SK-N-SH (cell line): ENCODE measurements at regions not wholly inside any gene's neighbourhood (a gene's known extent, or its start where the extent isn't known, plus 50 kb on each side); places are given as distances from the start of the nearest gene placed in this dataset.

Source experiments
- CTCF ChIA-PET: fragments of 300-600, 350-600 bp; formaldehyde crosslinking; extraction: SDS; loops from one replicate; lab custom pipeline; 2021; lab: Yijun Ruan, JAX
- POLR2A ChIA-PET: fragments of 350-600 bp; sonication (Branson Sonifier 250); formaldehyde crosslinking; extraction: SDS; loops from one replicate; lab custom pipeline; 2020; ENCODE audit warnings: antibody characterized with exemption, inconsistent platforms; lab: Yijun Ruan, JAX
- DNase-seq: peaks from one replicate; pipeline ENCODE4 v3.0.0; 2012
- H2AFZ ChIP-seq: fragments of 200-600 bp; sonication (generic); 2 replicates; pipeline ENCODE4 v1.8.1; 2016; ENCODE audit warnings: antibody characterized with exemption, mild to moderate bottlenecking, low read depth
- H3F3A ChIP-seq: fragments of 200-600 bp; sonication (generic); replicated peaks from 2 replicates; pipeline ENCODE3; 2016; ENCODE audit warnings: antibody characterized with exemption, mild to moderate bottlenecking; ENCODE audit not compliant: insufficient read depth
- H3K27ac ChIP-seq, 2 experiments: fragments of 200-500 bp in 1 of 2; fragments of 200-600 bp in 1 of 2; sonication (Bioruptor generic) in 1 of 2; sonication (generic), shearing (Covaris generic) in 1 of 2; 2 replicates each; pipeline versions ENCODE4 v1.5.1 to v1.6.1; 2014 to 2016; ENCODE audit warnings: low read depth in 2 of 2, inconsistent platforms in 1 of 2, low read length in 1 of 2, mild to moderate bottlenecking in 1 of 2, mixed read lengths in 1 of 2
- H3K27me3 ChIP-seq: fragments of 200-600 bp; sonication (generic), shearing (Covaris generic); 2 replicates; pipeline ENCODE4 v1.6.1; 2016; ENCODE audit warnings: mixed run types; ENCODE audit not compliant: insufficient read depth
- H3K36me3 ChIP-seq, 2 experiments: fragments of 200-500 bp in 1 of 2; fragments of 200-600 bp in 1 of 2; sonication (Bioruptor generic) in 1 of 2; sonication (generic) in 1 of 2; replicated peaks in 1 of 2; 2 replicates each; pipeline versions ENCODE3 to v1.5.1; 2014 to 2016; ENCODE audit warnings: low read length in 1 of 2, mild to moderate bottlenecking in 1 of 2; ENCODE audit not compliant: insufficient read depth in 2 of 2, control insufficient read depth in 1 of 2
- H3K4me1 ChIP-seq, 2 experiments: fragments of 200-500 bp in 1 of 2; fragments of 200-600 bp in 1 of 2; sonication (Bioruptor generic) in 1 of 2; sonication (generic), shearing (Covaris generic) in 1 of 2; 2 replicates each; pipeline versions ENCODE4 v1.5.1 to v1.6.1; 2014 to 2016; ENCODE audit warnings: low read depth in 1 of 2, low read length in 1 of 2, mixed run types in 1 of 2; ENCODE audit not compliant: insufficient read depth in 2 of 2, control insufficient read depth in 1 of 2
- H3K4me2 ChIP-seq: fragments of 200-600 bp; sonication (generic), shearing (Covaris generic); 2 replicates; pipeline ENCODE4 v1.6.1; 2017; ENCODE audit warnings: mixed run types
- H3K4me3 ChIP-seq, 2 experiments: fragments of 200-500 bp in 1 of 2; fragments of 200-600 bp in 1 of 2; sonication (Bioruptor generic) in 1 of 2; sonication (generic), shearing (Covaris generic) in 1 of 2; 2 replicates each; pipeline versions ENCODE4 v1.5.1 to v1.8.1; 2014 to 2016; ENCODE audit warnings: low read depth in 2 of 2, inconsistent platforms in 1 of 2, low read length in 1 of 2, mild to moderate bottlenecking in 1 of 2, mixed read lengths in 1 of 2, moderate library complexity in 1 of 2
- H3K79me2 ChIP-seq: fragments of 200-600 bp; sonication (generic); 2 replicates; pipeline ENCODE4 v1.8.1; 2017; ENCODE audit warnings: mild to moderate bottlenecking; ENCODE audit not compliant: insufficient read depth
- H3K9ac ChIP-seq: fragments of 200-600 bp; sonication (generic); 2 replicates; pipeline ENCODE4 v1.6.1; 2017; ENCODE audit warnings: mixed run types
- H3K9me2 ChIP-seq: fragments of 200-600 bp; sonication (generic); 2 replicates; pipeline ENCODE4 v1.6.1; 2017; ENCODE audit warnings: mixed run types
- H3K9me3 ChIP-seq: fragments of 200-600 bp; sonication (generic); 2 replicates; pipeline ENCODE4 v1.6.1; 2017; ENCODE audit warnings: mixed run types, mild to moderate bottlenecking, moderate library complexity
- H4K20me1 ChIP-seq: fragments of 200-600 bp; sonication (generic); 2 replicates; pipeline ENCODE4 v1.6.1; 2017; ENCODE audit warnings: mild to moderate bottlenecking, mixed run types; ENCODE audit not compliant: insufficient read depth
- CHD2 ChIP-seq: fragments of 150-350 bp; IDR thresholded peaks from 2 replicates; pipeline ENCODE4 v1.6.1; 2018; ENCODE audit warnings: low read length; ENCODE audit not compliant: partially characterized antibody
- ELF1 ChIP-seq: IDR thresholded peaks from 2 replicates; pipeline ENCODE4 v1.4.0; 2012
- EP300 ChIP-seq, 2 experiments: IDR thresholded peaks; 2 replicates each; pipeline versions ENCODE4 v1.4.0 to v1.6.1; 2012; ENCODE audit warnings: borderline replicate concordance in 1 of 2, low read depth in 1 of 2, low read length in 1 of 2
- EZH2phosphoT487 ChIP-seq: fragments of 200-600 bp; sonication (generic); IDR thresholded peaks from 2 replicates; pipeline ENCODE4 v1.6.1; 2017; ENCODE audit warnings: low read depth, mixed run types, mild to moderate bottlenecking, antibody characterized with exemption, moderate library complexity, borderline replicate concordance
- FOSL2 ChIP-seq: IDR thresholded peaks from 2 replicates; pipeline ENCODE4 v1.4.0; 2012; ENCODE audit warnings: low read depth, mild to moderate bottlenecking, moderate library complexity, borderline replicate concordance
- FOXJ3 ChIP-seq: sonication (generic); formaldehyde crosslinking; IDR thresholded peaks from 2 replicates; pipeline ENCODE4 v1.5.1; 2020; ENCODE audit warnings: mild to moderate bottlenecking, missing genetic modification reagents
- FOXM1 ChIP-seq: IDR thresholded peaks from 2 replicates; pipeline ENCODE4 v1.4.0; 2012; ENCODE audit warnings: low read depth, mild to moderate bottlenecking
- GABPA ChIP-seq: IDR thresholded peaks from 2 replicates; pipeline ENCODE4 v1.4.0; 2012; ENCODE audit warnings: low read depth, mild to moderate bottlenecking
- GATA2 ChIP-seq: sonication (generic); formaldehyde crosslinking; IDR thresholded peaks from 2 replicates; pipeline ENCODE4 v1.5.0; 2020; ENCODE audit warnings: mild to moderate bottlenecking, missing genetic modification reagents
- MXI1 ChIP-seq: IDR thresholded peaks from 2 replicates; pipeline ENCODE4 v1.6.1; 2012; ENCODE audit warnings: mild to moderate bottlenecking, low read depth, low read length, improper control_type of control experiment
- NRF1 ChIP-seq: IDR thresholded peaks from 2 replicates; pipeline ENCODE4 v1.6.1; 2012; ENCODE audit warnings: low read depth, mild to moderate bottlenecking, low read length
- POLR2AphosphoS5 ChIP-seq: IDR thresholded peaks from 2 replicates; pipeline ENCODE4 v1.6.1; 2012; ENCODE audit warnings: low read depth, low read length
- RAD21 ChIP-seq: IDR thresholded peaks from 2 replicates; pipeline ENCODE4 v1.6.1; 2012; ENCODE audit warnings: mild to moderate bottlenecking, low read length
- RCOR1 ChIP-seq: fragments of 150-350 bp; IDR thresholded peaks from 2 replicates; pipeline ENCODE4 v1.6.1; 2017; ENCODE audit warnings: antibody characterized with exemption, low read length
- RXRA ChIP-seq: IDR thresholded peaks from 2 replicates; pipeline ENCODE4 v1.4.0; 2012; ENCODE audit warnings: low read depth, mild to moderate bottlenecking, borderline replicate concordance
- SIN3A ChIP-seq: IDR thresholded peaks from 2 replicates; pipeline ENCODE4 v1.6.1; 2012; ENCODE audit warnings: low read depth, mild to moderate bottlenecking, low read length, moderate library complexity, borderline replicate concordance
- TAF1 ChIP-seq: IDR thresholded peaks from 2 replicates; pipeline ENCODE4 v1.6.1; 2012; ENCODE audit warnings: low read depth, mild to moderate bottlenecking, low read length, moderate library complexity, borderline replicate concordance
- TCF12 ChIP-seq: IDR thresholded peaks from 2 replicates; pipeline ENCODE4 v1.4.0; 2012
- TEAD4 ChIP-seq: IDR thresholded peaks from 2 replicates; pipeline ENCODE4 v1.4.0; 2012; ENCODE audit warnings: mild to moderate bottlenecking, borderline replicate concordance; ENCODE audit not compliant: insufficient read depth
- YY1 ChIP-seq: IDR thresholded peaks from 2 replicates; pipeline ENCODE4 v1.4.0; 2012; ENCODE audit warnings: low read depth, mild to moderate bottlenecking
- WGBS: methylation state at CpG from one replicate; pipeline ENCODE4 v1.1.6; 2017; ENCODE audit warnings: low lambda C conversion rate; 5-methylcytosine and 5-hydroxymethylcytosine counted together
- TF ChIP-seq, protein P1 (sequence below): IDR thresholded peaks from 2 replicates; pipeline ENCODE4; 2012
- TF ChIP-seq, protein P2 (sequence below): fragments of 200-600 bp; sonication (generic); IDR thresholded peaks from 2 replicates; pipeline ENCODE4 v1.6.1; 2017; ENCODE audit warnings: antibody characterized with exemption, mild to moderate bottlenecking, moderate library complexity
- TF ChIP-seq, protein P3 (sequence below): IDR thresholded peaks from 2 replicates; pipeline ENCODE4 v1.4.0; 2012; ENCODE audit warnings: low read depth, borderline replicate concordance
- TF ChIP-seq, protein P4 (sequence below): IDR thresholded peaks from 2 replicates; pipeline ENCODE4 v1.4.0; 2012; ENCODE audit warnings: low read depth
- TF ChIP-seq, protein P5 (sequence below): IDR thresholded peaks from 2 replicates; pipeline ENCODE4 v1.4.0; 2012; ENCODE audit warnings: low read depth, borderline replicate concordance
- TF ChIP-seq, protein P6 (sequence below): fragments of 150-350 bp; IDR thresholded peaks from 2 replicates; pipeline ENCODE4 v1.6.1; 2016; ENCODE audit warnings: mild to moderate bottlenecking, low read depth, low read length

DNA sequence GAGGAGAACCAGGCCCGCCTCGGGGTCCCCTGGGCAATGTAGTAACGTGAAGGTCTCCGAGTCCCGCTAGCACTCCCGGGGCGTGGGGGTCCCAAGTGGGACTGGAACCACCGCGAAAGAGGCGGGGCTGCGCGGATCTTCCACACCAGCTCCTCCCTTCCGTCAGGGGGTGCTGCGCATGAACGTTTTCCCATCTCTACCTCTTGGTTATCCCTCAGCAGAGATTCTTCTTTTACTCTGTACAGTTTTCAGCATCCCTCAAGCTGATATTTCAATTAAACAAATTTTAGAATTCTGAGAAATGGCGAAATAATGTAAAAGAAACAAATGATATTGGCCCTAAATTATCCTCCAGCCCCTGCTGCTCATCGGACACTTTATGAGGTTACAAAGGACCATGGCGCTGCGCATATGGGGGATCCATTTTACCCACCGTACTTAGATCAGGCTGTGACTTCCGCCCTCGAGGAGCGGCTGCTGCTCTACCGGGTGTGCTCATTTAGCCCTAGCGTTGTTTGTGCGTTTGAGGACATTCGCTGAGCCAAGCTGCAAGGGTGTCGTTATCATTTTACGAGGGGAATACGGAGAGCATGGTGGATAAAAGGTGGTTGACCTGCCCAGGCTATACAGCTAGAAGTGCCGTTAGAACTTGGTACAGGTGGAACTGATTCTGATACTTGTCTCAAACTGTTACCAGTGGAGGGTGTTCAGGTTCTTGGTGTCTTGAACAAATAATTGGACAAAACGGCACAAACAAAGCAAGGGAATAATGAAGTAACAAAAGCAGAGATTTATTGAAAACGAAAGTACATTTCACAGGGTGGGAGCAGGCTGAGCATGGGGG is 75.2 kb upstream of the CHD6 start:
- CTCF ChIA-PET: interaction anchor here (0.8 to 1.8 kb wide), 16 partner anchors 12 to 1738 kb away, joined by 3 to 9 read pairs (median 4); no protein-coding TSS in a partner anchor
- DNase-seq: peak; percentile 77
- H3K27ac ChIP-seq: peak overlapping the region; percentile 20 to 95; a peak in 3 of 4 replicates
- no peak for TF ChIP-seq EP300 (IDR thresholded peaks at IDR 0.05; ENCODE audit: borderline replicate concordance in 1 of 2, low read depth in 1 of 2, low read length in 1 of 2)
- peak; percentile 99 for TF ChIP-seq YY1
- no peak for TF ChIP-seq RAD21
- peak; percentile 73 for TF ChIP-seq TAF1
- TF ChIP-seq GABPA: peak; percentile 95
- TF ChIP-seq, protein P1, sequence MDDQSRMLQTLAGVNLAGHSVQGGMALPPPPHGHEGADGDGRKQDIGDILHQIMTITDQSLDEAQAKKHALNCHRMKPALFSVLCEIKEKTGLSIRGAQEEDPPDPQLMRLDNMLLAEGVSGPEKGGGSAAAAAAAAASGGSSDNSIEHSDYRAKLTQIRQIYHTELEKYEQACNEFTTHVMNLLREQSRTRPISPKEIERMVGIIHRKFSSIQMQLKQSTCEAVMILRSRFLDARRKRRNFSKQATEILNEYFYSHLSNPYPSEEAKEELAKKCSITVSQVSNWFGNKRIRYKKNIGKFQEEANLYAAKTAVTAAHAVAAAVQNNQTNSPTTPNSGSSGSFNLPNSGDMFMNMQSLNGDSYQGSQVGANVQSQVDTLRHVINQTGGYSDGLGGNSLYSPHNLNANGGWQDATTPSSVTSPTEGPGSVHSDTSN: no peak
- TF ChIP-seq POLR2AphosphoS5: peak; percentile 86
- no peak for TF ChIP-seq RXRA
- TF ChIP-seq RCOR1: peak; percentile 59; the same call in 1 of the 2 replicates
- TF ChIP-seq, protein P2, sequence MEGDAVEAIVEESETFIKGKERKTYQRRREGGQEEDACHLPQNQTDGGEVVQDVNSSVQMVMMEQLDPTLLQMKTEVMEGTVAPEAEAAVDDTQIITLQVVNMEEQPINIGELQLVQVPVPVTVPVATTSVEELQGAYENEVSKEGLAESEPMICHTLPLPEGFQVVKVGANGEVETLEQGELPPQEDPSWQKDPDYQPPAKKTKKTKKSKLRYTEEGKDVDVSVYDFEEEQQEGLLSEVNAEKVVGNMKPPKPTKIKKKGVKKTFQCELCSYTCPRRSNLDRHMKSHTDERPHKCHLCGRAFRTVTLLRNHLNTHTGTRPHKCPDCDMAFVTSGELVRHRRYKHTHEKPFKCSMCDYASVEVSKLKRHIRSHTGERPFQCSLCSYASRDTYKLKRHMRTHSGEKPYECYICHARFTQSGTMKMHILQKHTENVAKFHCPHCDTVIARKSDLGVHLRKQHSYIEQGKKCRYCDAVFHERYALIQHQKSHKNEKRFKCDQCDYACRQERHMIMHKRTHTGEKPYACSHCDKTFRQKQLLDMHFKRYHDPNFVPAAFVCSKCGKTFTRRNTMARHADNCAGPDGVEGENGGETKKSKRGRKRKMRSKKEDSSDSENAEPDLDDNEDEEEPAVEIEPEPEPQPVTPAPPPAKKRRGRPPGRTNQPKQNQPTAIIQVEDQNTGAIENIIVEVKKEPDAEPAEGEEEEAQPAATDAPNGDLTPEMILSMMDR: peak; percentile 76
- TF ChIP-seq EZH2phosphoT487: no peak
- TF ChIP-seq, protein P3, sequence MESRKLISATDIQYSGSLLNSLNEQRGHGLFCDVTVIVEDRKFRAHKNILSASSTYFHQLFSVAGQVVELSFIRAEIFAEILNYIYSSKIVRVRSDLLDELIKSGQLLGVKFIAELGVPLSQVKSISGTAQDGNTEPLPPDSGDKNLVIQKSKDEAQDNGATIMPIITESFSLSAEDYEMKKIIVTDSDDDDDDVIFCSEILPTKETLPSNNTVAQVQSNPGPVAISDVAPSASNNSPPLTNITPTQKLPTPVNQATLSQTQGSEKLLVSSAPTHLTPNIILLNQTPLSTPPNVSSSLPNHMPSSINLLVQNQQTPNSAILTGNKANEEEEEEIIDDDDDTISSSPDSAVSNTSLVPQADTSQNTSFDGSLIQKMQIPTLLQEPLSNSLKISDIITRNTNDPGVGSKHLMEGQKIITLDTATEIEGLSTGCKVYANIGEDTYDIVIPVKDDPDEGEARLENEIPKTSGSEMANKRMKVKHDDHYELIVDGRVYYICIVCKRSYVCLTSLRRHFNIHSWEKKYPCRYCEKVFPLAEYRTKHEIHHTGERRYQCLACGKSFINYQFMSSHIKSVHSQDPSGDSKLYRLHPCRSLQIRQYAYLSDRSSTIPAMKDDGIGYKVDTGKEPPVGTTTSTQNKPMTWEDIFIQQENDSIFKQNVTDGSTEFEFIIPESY: no peak
- TF ChIP-seq, protein P4, sequence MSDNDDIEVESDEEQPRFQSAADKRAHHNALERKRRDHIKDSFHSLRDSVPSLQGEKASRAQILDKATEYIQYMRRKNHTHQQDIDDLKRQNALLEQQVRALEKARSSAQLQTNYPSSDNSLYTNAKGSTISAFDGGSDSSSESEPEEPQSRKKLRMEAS: peak; percentile 45; the same call in 1 of the 2 replicates
- peak; percentile 58 for TF ChIP-seq MXI1
- TF ChIP-seq FOXJ3: no peak
- peak; percentile 40 for TF ChIP-seq NRF1
- TF ChIP-seq, protein P5, sequence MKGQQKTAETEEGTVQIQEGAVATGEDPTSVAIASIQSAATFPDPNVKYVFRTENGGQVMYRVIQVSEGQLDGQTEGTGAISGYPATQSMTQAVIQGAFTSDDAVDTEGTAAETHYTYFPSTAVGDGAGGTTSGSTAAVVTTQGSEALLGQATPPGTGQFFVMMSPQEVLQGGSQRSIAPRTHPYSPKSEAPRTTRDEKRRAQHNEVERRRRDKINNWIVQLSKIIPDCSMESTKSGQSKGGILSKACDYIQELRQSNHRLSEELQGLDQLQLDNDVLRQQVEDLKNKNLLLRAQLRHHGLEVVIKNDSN: peak; percentile 68; the same call in 1 of the 2 replicates
- TF ChIP-seq, protein P6, sequence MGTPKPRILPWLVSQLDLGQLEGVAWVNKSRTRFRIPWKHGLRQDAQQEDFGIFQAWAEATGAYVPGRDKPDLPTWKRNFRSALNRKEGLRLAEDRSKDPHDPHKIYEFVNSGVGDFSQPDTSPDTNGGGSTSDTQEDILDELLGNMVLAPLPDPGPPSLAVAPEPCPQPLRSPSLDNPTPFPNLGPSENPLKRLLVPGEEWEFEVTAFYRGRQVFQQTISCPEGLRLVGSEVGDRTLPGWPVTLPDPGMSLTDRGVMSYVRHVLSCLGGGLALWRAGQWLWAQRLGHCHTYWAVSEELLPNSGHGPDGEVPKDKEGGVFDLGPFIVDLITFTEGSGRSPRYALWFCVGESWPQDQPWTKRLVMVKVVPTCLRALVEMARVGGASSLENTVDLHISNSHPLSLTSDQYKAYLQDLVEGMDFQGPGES: 0 out of 2 replicates have a peak, but pooled peaks have one; percentile 3
- TF ChIP-seq TEAD4: no peak
- no peak for TF ChIP-seq SIN3A
- peak; percentile 15; the same call in 1 of the 2 replicates for TF ChIP-seq GATA2
- peak; percentile 29; the same call in 1 of the 2 replicates for TF ChIP-seq TCF12
- TF ChIP-seq FOXM1: no peak
- TF ChIP-seq ELF1: peak; percentile 85
- no peak for TF ChIP-seq FOSL2
- peak; percentile 81 for TF ChIP-seq CHD2

More for the DNA sequence above, 75.2 kb upstream of the CHD6 start:
- no peaks in the 10 kb centered on the region for H3F3A ChIP-seq
- no peaks in the 10 kb centered on the region for H4K20me1 ChIP-seq
- H3K4me2 ChIP-seq: peak overlapping the region; percentile 84
- H2AFZ ChIP-seq: peak overlapping the region; percentile 99
- POLR2A ChIA-PET: interaction anchor here (0.6 to 1.9 kb wide), 7 partner anchors 8 to 563 kb away, joined by 3 to 15 read pairs (median 3); partner anchors contain the start of gene CHD6
- peak overlapping the region; percentile 79 to 80 for H3K4me3 ChIP-seq
- H3K9ac ChIP-seq: peak overlapping the region; percentile 62
- WGBS: 1% methylated on average over 23 of the region's 33 CpGs
- H3K9me2 ChIP-seq: no peaks in the 10 kb centered on the region
- no peaks in the 10 kb centered on the region for H3K36me3 ChIP-seq
- no peaks in the 10 kb centered on the region for H3K9me3 ChIP-seq
- no peaks in the 10 kb centered on the region; the same call in 1 of the 2 replicates for H3K27me3 ChIP-seq
- no peaks in the 10 kb centered on the region for H3K79me2 ChIP-seq
- peaks cover 0 to 5% of the 10 kb centered on the region in 2 experiments; a peak in 1 of 4 replicates for H3K4me1 ChIP-seq
